AG08395 (cell line): ENCODE measurements at regions not wholly inside any gene's neighbourhood (a gene's known extent, or its start where the extent isn't known, plus 50 kb on each side); places are given as distances from the start of the nearest gene placed in this dataset.
"Not testable (repeated sequence)": the region's sequence is repeated elsewhere in the genome, so short reads cannot be mapped to it uniquely, and the experiment has no call there.

Experiments
- DNase-seq: peaks from one replicate; pipeline ENCODE4 v3.0.0; 2012; ENCODE audit warnings: mixed read lengths, low spot score

- DNase-seq: not testable (repeated sequence)
Measured at GRCh38 chr6:71007298-71007697, 50.4 kb upstream of the B3GAT2 start.

GRCh38 chr6:71011871-71012371, 55.1 kb upstream of the B3GAT2 start:
- no peak for DNase-seq

DNA sequence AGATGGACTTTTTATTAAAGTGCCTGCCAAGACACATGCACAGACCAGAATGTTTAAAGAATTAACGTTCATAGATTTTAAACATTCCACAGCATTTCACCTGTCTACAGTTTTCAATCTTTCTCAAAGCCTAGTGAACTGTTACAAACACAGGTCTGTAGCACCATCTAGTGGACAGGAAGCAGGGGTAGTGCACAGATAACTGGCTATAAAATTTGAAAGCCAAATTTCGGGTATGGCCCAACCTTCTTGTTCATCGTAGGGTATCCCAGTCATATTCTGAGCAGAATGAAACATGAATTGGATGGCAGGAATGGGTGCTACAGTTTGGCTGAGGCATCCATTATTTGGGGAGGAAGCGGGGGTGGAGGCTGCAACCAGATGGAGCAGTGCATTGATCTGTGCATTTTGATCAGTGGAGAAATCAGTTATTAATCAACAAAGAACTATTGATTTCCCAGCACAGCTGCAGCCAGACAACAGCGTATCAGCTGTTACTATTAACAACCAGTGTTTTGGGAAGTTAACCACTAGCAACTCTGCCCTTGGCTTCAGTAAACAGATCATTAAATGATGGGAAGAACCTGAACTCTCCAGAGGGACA, 56.1 kb upstream of the B3GAT2 start:
- DNase-seq: peak; percentile 67

DNA sequence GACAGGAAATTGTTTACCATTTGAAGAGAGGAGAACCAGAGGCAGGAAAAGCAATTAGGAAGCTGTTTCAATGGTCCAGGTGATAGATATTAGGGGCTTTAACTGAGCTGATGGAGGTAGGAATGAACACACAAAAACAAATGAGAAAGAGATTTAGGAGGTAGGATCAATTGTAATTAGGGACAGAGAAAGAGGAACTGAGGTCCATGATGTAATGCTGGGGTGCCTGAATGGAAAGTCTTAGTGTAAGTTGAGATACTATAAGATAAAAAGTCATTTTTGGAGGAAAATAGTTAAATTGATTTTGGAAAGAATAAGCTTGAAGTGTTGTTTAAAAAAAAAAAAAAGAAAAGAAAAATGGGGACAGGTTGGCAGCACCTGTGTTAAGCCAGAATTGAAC, 58.5 kb upstream of the B3GAT2 start:
- no peak for DNase-seq

GRCh38 chr6:71028236-71028876, 71.5 kb upstream of the B3GAT2 start:
- no peak for DNase-seq

GRCh38 chr6:71028877-71029252, 72.0 kb upstream of the B3GAT2 start:
- no peak for DNase-seq

DNA sequence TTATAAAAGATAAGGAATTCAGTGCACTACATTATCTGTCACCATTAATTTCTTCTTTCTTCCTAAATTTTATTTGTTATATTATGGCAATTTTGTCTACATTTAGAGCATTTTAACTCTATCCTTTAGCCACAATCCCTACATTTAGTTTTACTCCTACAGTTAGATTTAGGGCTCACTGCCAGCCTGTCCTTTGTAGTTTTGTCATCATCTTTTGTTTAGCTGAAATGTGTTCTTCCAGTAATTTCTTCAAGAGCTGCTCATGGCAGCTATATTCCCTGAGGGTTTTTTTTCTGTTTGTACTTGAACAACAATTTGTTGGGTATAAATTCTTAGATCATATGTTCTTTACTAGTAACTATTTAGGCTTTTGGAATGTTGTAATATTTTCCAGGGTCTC, 72.7 kb upstream of the B3GAT2 start:
- DNase-seq: no peak

DNA sequence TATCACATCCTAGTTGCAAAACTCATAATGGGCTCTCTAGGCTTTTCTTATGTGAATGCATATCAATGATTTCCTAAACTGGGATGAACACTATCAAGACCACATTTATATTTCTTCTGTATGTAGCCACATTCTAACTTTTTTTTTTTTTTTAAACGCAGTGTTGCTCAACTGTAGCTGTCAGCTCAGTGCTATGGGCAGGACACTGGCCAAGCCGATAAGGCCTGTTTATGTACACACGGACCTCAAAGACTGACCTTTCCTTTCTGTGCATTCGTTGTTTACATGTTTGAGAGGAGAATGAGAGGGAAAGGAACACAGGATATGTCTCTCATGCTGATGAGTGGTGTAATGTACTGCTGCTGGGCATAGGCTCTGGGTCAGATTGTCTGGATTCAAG, 75.1 kb upstream of the B3GAT2 start:
- no peak for DNase-seq

DNA sequence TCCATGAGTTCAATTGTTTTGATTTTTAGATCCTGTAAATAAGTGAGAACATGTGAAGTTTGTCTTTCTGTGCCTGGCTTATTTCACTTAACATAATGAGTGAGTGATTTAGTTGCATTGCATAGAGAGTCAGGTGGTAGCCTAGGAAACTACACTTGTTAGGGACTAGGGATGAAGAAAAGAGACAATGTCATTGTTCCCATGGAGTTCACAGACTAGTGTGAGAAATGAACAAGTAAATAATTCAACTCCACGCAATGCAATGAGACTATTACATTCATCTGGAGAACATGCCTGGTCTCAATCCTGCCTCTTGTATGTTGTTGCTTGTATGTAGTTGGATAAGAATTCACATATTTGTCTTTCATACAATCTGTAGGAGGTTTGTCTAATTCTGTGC, 76.3 kb upstream of the B3GAT2 start:
- no peak for DNase-seq

DNA sequence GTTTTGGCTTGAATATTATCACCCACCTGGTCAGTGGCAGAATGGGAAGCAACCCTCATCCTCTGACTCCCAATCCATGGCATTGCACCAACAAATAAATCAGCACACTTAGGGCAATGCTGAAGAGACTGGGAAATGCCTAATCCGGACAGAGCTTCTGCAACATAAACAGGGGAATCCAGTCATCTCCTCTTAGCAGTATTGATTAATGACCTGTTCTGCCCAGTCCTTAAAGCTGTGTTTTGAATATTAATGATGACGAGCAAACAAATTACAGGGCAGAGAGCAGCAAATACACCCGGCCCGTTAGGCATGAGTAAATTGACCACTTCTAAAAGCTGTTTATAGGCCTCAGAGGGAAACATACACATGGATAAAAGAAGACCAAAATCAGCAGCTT, 77.0 kb upstream of the B3GAT2 start:
- DNase-seq: no peak

DNA sequence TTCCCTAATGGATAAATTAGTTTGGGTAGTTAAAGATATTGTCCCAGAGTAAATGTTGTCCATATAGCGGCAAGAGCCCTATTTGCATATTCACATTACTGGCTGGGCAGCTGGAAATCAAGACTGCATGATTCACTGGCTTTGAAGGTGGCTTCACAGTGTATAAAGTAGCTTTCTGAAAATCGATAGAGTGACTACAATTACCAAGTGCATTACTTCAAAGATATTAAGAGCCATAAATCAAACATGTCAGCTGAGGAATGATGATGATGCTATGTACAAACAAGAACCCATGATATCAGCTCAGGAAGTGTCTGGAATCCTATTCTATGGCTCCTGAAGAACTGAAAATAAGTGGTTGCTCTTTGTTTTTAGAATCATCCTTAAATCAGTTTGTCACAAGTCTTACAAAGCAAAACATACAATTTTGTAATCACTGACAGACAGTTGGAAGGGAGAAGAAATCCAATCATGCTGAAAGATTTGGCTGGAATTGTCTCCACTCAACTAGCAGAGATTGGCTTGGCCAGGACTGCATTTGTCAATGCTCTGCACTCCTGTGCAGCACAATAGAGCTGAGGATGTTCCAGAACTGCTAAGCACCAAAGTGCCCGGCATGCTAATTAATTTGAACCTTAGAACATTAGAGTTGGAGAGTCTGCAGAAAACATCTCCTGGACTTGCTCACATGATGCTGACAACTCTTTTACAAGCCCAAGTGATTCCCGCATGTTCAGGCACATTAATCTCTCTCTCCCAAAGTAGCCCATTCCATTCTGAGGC, 77.9 kb upstream of the B3GAT2 start:
- no peak for DNase-seq

DNA sequence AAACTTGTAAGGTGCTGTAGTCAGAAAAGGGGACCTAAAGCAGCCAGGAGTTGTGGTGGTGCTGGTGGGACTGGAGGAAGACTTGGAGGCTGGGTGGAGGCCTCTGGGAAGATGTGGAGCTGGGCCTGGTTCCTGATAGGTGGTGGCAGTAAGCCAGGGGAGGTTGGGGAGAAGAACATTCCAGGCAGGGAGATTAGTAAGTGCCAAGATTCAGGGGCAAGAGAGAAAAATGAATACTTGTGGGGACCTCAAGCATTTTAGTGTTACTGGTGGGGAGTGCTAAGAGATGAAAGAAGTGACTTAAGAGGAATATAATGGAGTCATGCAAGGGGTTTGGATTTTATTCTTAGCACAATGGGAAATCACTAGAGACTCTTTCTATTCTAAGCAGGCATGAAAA, 79.0 kb upstream of the B3GAT2 start:
- DNase-seq: no peak

GRCh38 chr6:71038711-71039344, 82.0 kb upstream of the B3GAT2 start:
- DNase-seq: no peak

DNA sequence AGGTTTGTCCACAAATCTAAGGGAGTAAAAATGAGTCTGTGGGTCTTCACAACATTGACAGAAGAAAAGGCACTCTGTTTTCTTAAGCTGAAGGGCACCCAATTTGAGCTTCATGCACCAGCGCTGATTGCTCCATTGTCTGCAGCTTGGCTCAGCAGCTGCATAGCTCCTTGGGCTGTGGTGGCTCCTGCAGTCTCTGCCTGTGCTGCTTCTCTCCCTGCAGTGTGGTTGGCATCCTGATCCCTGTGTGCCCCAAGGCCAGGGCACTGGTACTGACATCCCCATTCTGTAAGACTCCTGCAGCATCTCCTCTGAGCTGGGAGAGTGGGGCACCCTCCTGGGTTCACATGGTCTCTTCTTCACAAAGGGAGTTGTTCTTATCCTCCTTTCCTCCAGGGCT, 83.2 kb upstream of the B3GAT2 start:
- no peak for DNase-seq

DNA sequence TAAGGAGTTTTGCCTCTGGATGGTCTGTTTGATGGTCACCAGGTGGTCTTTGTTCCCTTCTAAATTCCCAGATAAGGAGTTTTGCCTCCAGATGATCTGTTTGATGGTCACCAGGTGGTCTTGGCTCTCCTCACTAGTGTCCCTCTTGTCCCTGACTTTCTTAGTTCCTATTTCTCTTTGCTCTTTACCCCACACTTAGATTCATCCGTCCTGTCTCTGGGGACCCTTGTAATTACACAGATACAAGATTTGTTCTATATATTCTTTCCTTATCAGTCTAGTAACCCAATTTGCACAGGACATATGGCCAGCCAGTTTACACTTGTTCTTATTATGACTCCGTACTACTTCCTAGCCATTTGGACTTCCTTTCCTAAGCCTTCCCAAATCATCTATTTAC, 84.0 kb upstream of the B3GAT2 start:
- no peak for DNase-seq

- no peak for DNase-seq
Measured at GRCh38 chr6:71043902-71044301, 87.0 kb upstream of the B3GAT2 start.

DNA sequence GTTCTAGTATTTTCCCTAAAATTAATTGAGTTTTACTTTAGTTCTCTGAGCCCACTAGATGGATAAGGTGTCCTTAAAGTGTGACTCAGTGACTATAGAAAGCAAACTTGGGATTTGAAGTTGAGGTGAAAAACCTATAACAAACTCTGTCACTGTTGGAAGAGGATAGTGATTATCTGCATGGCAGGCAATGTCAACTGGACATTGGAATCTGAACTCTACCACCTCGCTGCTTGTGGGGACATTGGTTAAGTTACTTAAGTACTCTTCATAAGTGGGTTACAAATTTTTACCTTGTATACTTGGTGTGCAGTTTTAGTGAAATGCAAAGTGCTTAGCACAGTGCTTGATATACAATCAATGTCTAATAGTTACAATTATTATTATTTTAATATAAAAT, 87.9 kb upstream of the B3GAT2 start:
- DNase-seq: no peak

DNA sequence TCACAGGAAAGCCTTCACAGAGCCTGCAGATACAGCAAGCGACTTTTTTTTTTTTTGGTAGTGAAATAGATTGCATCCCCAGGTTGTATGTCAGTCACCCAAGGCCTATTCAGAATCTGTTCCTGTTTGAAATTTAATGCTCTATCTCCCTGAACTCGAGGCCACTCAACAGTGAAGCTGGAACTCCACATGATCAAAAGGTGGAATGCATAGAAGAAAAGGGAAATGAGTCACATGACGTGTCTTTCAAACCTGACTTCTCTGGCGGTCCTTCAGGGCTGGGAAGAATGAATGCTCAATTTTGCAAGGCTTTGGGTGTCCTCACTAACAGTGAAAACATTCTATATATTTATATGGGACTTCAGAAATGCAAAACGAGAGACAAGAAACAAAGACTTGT, 88.4 kb upstream of the B3GAT2 start:
- no peak for DNase-seq

DNA sequence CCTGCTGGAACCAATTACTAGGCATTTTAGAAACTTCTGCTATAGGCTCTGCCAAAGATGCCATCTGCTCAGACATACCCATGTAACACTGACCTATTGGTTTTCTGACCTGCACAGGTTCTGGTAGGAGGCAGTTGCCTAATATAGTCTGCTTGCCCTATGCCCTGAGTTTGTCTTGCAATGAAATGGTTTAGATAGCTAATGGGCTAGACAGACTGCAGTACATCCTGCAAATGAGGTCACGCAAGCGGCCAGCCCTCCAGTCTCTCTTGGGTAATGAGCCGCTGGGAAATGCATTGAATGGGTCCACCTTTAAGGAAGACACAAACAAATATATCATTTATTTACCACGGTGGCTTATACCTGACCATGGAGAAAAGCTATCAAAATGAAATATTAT, 90.6 kb upstream of the B3GAT2 start:
- DNase-seq: no peak

GRCh38 chr6:71048320-71049164, 91.7 kb upstream of the B3GAT2 start:
- no peak for DNase-seq

GRCh38 chr6:71049198-71049770, 92.4 kb upstream of the B3GAT2 start:
- no peak for DNase-seq

GRCh38 chr6:71053475-71053874, 96.6 kb upstream of the B3GAT2 start:
- no peak for DNase-seq
